RCC 7860 (cell line): ENCODE measurements at regions not wholly inside any gene's neighbourhood (a gene's known extent, or its start where the extent isn't known, plus 50 kb on each side); places are given as distances from the start of the nearest gene placed in this dataset.
"Not testable (repeated sequence)": the region's sequence is repeated elsewhere in the genome, so short reads cannot be mapped to it uniquely, and the experiment has no call there.

ENCODE experiments used
- DNase-seq: peaks from one replicate; pipeline ENCODE4 v3.0.0-alpha.2; 2015; ENCODE audit warnings: low spot score
- FAIRE-seq: peaks from 2 replicates; lab custom pipeline; 2012; peaks lifted over from hg19 to GRCh38; lab: Jason Lieb, UNC

DNA sequence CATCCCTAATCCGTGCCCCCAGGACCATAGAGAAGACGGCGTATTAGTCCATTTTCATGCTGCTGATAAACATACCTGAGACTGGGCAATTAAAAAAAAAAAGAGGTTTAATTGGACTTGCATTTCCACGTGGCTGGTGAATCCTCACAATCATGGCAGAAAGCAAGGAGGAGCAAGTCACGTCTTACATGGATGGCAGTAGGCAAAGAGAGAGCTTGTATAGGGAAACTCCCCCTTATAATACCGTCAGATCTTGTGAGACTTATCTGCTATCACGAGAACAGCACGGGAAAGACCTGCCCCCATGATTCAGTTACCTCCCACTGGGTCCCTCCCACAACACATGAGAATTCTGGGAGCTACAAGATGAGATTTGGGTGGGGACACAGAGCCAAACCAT is 145.8 kb upstream of the G2E3 start:
- not testable (repeated sequence) for FAIRE-seq, DNase-seq

DNA sequence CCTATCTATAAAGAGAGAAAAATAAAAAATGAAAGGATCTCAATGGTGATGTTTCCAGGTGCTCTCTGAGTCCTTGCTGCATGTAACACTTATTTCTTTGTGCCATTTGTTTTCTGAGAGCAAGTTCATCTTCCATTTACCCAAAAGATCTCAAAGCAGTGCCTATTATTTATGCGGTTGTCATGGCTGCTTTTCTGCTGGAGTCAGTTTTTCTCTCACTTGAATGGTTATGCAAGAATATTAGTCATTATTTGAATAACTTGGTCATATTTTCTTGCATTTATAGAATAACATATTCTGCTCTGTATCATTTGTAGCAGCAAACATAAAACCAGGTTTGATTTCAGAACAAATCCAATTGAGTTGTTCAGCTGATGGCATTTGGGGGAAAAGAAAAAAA is 141.8 kb upstream of the G2E3 start:
- no peak for FAIRE-seq
- no peak for DNase-seq

DNA sequence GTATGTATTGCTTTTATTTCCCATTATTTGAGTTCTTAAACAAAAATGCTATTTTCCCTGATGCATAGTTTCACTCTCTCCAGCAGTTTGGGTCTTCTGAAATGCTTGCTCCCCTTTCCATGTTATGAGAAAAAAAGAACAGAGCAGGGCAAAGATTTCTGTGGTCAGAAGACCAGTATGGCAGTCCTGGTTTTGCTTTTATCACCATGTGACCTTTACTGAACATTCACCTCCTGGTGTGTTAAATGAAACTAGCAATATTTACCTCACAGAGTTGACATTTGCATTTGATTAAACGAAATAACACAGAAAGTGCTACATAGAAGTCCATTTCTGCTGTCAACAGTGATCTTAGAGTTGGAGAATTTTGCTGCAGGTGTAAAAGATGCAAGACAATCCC is 141.0 kb upstream of the G2E3 start:
- FAIRE-seq (no peak), DNase-seq (no peak)

DNA sequence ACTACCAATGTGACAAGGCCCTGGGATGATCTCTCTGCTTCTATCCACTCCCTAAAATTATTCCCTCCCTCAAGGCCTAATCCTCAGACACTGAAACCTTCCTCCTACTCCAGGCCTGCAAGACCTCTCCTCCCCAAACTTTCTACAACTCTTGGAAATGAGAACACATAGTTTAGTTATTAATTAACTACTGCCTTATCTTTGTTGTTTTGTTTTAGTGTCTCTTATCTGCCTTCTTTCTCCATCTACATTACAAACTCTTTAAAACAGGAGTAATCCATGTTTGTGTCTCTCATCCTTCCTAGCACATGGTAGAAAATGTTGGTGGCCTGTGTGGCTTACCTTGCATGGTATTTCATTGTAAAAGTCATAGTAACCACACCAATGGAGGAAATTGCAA is 139.9 kb upstream of the G2E3 start:
- no peak for DNase-seq
- no peak for FAIRE-seq

DNA sequence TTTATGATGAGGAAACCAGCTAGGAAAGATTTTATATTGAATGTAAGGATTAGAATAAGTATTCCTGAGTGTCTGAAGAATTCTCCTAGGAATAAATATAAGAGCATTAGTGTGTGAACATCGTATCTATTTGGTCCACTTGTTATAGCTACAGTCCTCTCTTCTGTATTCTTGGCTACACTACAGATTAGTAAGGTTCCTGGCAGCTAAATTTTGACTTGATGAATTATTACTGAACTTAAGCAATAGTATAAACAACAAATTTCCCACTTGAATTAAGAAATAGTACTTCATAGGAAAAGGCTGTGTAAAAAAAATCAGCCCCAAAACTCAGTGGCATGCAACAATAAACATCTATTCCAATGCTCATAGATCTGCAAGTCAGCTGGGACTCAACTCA is 138.4 kb upstream of the G2E3 start:
- FAIRE-seq (no peak), DNase-seq (no peak)

DNA sequence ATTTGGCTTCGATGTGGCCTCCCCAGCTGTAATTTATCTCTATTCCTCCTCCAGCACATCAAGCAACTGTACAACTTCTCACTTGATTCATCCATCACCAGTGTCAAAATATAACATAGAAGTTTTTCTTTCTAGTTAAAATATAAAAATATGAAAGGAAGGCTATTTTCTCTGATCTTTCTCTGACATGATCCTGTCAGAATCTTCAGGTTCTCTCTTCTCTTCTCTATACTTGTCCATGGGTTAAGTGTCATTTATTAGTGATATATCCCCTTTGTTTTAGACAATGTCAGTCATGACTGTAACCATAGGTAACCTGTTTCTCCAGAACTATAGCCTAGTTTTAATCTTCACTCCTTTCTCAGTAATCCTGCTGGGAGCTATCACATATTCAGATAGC is 132.5 kb upstream of the G2E3 start:
- no peak for FAIRE-seq

DNA sequence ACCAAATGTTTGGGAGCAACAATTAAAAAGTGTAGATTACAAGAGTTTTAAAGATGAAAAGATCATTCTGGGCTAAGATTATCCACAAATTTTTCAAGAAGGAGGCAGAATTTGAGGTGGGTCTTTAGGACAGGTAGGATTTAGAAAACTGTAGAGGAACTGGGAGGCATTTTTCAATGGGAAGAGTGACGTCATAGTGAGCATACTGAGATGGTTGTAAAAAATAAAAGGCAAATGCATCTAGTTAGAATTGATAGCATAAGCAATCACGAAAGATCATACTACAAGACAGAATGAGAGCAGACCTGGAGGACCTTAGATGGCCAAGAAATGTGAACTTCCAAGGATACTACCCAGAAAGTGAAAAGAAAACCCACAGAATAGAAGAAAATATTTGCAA is 131.6 kb upstream of the G2E3 start:
- DNase-seq (no peak), FAIRE-seq (no peak)

More for the DNA sequence above, 132.5 kb upstream of the G2E3 start:
- no peak for DNase-seq

DNA sequence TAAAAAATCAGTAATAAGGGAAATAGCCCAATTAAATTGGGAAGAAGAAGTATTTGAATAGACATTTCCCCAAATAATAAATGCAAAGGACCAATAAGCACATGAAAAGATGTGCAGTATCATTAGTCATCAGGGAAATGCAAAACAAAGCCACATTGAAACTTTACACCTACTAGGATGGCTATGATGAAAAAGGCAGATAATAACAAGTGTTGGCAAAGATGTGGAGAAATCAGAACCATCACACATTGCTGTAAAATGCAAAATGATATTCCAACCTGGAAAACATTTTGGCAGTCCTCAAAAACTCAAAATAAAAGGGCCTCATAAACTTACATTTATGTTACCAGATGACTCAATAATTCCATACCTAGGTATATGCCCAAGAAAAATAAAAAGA is 131.1 kb upstream of the G2E3 start:
- DNase-seq (no peak), FAIRE-seq (no peak)

DNA sequence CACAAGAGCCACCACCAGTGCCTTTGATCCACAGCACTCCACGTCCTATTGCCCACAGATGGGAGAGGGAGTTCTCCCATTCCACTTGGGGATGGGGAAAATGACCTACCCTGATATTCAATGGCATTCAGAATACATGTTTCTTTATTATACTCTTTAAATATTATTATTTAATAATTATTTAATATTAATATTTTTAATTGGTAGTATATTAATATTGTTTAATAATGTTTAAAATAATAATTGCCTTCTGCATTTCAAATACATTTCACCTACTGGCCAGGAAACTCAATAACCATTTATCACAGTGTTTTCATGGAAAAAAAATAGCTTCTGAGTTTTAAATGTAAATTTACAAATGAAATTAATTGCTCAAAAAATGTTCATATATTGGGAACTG is 127.4 kb upstream of the G2E3 start:
- no peak for FAIRE-seq
- DNase-seq = no peak

DNA sequence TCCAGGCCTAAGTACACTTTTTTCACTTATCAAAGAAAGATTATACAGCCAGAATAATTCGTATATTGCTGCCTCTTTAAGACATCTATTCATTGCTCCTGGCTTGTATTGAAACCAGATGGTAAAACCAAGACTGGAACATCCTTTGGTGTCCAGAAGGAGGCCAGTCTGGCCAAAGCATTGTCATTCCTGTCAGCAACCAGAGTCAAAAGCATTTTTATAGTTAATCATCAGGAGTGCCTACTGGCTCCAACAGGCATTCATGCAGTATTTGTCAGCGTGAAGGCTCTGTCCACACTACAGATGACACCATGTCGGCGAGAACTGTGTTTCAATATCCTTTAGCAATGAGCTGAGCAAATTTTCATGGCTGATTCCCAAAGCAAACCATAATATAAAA is 118.0 kb upstream of the G2E3 start:
- DNase-seq (no peak), FAIRE-seq (no peak)

DNA sequence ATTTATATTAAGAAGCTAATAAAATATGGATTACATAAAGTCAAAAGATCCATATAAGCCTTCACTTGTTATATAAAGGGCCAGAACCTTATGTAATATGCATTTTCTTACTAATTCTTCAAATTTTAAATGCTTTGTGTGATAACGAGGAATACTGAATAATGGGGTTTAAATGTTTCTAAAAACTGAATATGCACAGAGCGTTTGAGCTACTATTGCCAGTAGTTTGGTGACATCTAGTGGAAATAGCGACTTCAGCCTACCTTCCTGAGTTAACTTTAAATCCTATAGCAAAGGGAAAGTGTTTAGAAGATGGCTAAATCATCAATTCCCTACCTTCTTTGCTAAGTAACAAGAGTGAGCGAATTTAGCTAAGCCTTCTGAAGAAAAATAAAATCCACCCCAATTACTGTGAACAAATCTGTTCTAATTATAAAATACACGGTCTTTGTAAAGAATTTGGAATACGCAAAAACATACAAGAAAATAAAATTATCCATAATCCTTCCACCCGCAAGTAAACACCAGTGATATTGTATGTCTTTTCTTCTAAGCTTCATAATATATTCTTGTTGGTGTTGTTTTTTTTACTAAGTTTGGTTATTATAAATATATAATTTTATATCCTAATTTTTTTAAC is 115.5 kb upstream of the G2E3 start:
- FAIRE-seq (no peak), DNase-seq (no peak)

DNA sequence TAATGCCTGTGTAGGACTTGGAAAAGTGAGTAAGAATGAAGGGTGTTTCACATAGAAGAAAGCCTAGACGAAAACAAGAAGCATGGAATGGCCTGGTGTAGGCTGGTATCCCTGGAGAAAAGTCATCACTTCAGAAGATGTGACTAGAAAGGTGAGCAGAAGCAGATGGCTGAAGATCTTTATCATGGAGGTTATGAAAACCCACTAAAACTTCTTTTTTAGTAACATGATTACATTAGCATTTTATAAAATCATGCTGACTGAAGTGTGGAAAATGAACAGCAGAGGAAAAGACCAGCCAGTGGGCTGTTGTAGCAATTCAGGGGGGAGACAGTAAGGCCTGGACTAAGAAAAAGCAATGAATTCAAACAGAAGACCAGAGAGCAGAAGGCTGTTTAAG is 114.5 kb upstream of the G2E3 start:
- DNase-seq = no peak
- no peak for FAIRE-seq

DNA sequence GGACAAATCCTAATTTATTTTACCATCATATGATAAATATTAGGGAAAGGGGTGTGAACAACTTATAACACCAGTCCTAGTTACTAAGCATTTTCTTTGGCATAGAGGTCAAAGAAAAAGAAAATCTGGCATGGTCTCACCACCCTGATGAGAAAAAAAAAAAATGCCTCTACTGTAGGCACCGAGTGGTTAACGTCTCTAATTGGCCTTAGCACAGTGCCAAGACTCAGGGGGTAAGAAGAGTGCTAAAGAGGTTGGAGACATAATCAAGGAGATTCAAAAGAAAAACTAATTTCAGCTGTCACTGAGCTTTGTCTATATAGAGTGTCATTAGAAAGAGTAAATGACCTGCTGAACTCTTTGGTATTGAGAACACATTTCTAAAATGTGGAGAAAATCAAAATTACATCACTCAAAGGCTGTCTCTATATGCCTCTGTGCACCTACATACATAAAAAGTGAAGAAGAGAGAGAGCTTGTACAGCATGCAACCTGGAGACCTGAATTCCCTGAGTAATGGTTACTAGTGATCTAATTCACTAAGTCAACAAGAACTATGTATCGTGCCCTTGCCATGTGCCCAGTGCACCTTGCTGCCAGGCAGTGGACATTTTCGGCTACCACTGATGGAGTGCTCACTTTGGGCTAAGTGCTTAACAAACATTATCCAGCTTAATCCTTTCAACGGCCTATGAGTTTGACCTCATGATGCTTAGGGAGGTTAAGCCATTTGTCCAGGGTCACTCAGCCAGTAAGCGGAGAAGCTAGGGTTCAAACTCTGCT is 113.8 kb upstream of the G2E3 start:
- no peak for FAIRE-seq

DNA sequence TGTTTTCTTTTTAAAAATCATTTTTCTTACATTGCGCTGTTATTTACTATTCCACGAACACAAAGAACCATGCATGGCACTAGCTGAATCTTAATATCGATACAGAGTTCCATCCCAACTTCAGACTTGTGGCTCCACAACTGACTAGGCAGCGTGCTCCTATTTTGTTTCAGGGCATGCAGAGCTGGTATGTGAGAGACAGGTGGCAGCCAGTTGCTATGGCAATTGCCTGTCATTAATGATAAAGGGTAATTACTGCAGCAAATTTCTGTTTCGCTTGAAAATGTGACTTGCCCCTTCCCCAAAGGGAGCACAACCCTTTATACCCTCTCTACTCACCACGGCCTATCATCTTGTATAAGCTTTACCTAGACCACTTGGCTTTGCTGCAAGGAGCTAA is 113.1 kb upstream of the G2E3 start:
- FAIRE-seq (no peak), DNase-seq (no peak)

More for the DNA sequence above, 113.8 kb upstream of the G2E3 start:
- DNase-seq = no peak

DNA sequence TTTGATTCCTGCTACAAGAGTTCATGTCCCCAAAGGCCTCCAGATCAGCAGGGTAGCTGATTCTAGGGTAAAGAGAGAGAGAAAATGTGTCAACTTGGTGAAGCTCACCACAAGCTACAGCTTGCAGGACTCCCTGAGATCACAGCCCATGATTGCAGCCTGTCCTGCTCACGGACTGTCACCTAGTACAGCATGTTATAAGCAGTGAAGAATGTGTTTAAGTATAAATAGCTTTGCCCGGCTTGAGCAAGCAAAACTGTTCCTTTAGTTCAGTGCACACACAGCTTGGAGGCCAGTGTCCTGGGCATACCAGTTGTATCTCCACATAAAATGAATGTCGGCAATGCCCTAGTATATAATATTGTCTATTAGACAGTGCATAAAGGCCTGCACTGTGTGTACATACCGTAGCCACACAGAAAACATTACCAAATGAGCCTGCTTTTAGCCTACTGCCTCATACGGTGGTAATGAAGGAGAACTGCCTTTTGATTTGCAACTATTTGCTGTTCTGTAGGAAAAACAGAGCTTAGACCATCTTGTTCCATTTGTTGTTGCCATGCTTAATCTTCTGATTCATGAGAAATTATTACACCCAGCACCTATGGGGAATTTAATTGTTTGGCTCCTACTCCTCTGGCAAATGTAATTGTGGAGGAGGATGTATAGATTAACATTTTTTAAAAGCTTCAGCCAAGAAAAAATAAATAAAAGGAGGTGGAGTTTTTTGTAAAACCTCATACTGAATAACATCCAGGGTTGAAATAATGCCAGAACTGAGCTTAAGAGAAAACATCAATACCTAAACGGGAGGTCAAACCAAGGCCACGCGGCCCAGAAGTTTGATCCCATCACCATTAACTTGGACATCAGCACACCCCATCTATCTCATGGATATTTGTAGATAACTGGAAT is 108.1 kb upstream of the G2E3 start:
- DNase-seq (no peak), FAIRE-seq (no peak)

DNA sequence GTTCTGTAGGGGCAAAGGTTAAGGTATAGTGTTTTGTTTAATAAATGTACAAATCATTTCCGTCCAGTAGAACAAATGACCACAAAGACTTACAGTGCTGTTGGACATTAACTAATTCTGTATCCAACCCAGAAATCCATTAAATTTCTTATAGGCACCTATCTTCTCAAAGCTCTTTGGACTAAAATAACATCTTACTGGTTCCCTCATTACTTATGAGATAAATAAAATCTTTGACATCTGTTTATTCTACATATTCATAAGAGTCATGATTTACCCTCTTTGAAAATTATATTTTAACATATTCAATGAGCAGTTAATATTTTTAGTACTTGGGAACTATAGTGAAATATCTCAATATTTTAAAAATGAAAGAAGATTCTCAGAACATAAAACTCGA is 102.7 kb upstream of the G2E3 start:
- FAIRE-seq (no peak), DNase-seq (no peak)

DNA sequence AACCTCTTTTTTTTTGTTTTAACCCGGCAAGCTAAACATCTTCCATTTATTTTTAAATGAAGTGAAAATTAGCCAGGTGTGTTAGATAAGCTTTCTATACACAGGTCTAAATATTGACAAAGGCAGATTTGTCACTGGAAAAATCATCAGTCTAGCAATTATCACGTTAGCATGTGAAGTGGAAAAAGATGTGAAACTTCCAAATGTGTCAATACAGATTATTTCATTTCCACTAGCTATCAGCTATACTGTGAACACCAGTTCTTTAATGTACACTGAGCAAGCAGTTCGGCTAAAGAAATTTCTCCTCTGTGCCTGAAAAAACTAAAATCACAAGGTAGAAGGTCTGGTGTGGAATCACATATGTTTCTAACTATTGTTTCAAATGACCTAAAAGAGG is 96.6 kb upstream of the G2E3 start:
- DNase-seq (no peak), FAIRE-seq (no peak)

DNA sequence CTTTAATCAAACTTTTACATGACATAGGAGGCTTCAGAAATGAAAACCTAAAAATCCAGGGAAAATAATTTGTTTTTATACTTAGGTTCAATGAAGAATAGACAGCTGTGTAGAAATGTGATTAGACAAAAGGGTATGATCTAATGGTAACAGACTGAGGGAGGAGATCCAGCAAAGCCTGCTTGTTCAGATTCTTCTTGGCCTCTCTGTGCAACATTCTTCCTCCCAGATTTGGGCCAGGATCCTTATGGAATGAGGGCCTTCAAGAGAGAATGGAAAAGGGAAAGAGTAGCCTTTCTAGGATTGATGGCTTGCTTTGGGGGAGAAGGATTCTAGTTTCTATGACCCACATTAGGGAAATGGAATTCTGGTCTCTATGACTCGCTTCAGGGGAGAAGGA is 94.5 kb upstream of the G2E3 start:
- DNase-seq (no peak), FAIRE-seq (no peak)

DNA sequence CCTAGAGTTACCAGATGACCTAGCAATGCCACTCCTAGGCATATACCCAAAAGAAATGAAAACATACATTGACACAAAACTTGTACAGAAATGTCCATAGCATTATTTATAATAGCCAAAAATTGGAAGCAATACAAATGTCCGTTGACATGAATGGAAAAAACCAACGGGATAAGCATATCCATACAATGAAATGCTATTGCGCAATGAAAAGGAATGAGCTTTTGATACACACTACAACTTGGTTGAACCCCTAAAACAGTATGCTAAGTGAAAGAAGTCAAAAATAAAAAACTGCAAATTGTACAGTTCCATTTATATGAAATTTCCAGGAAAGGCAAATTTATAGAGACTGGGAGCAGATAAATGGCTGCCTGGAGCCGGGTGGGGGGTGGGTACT is 90.6 kb upstream of the G2E3 start:
- no peak for DNase-seq
- FAIRE-seq = no peak

DNA sequence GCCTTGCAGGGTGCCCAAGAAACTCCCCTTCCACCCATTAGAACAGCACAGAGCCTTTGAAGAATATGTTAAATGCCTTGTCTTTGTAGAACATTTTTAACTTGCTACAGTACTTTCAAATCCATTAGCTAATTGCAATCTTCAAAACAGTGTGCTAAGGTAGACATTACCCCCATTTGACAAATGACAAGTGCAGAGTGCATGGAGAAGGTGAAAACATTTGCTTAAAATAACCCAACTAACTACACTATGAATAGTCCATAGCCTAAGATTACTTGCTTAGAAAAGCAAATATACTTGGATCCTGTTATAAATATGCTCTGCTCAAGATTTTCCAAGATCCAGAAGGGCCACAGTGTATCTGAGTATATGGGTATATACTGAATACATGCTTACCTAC is 87.0 kb upstream of the G2E3 start:
- DNase-seq = no peak
- FAIRE-seq = no peak

DNA sequence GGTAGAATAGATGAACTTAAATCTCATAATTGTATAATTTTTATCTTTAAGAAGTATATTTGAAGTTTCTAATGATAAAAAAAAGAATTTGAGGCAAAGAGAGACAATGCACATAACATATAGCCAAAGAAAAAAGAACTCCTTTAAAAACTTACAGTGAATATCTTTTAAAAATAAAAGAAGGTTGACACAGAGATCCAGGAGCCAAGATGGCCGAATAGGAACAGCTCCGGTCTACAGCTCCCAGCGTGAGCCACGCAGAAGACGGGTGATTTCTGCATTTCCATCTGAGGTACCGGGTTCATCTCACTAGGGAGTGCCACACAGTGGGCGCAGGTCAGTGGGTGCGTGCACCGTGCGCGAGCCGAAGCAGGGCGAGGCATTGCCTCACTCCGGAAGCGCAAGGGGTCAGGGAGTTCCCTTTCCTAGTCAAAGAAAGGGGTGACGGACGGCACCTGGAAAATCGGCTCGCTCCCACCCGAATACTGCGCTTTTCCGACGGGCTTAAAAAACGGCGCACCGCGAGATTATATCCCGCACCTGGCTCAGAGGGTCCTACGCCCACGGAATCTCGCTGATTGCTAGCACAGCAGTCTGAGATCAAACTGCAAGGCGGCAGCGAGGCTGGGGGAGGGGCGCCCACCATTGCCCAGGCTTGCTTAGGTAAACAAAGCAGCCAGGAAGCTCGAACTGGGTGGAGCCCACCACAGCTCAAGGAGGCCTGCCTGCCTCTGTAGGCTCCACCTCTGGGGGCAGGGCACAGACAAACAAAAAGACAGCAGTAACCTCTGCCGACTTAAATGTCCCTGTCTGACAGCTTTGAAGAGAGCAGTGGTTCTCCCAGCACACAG is 84.9 kb upstream of the G2E3 start:
- DNase-seq, FAIRE-seq: not testable (repeated sequence)
